Spinal cord (tissue), 9 donors: ENCODE measurements at regions not wholly inside any gene's neighbourhood (a gene's known extent, or its start where the extent isn't known, plus 50 kb on each side); places are given as distances from the start of the nearest gene placed in this dataset.

Experiments
- DNase-seq, 6 donors: peaks; one replicate each; pipeline versions ENCODE4 v3.0.0 to v3.0.0-alpha.2; 2013 to 2015; ENCODE audit warnings: low spot score in 6 of 6, low read depth in 4 of 6
- H3K27ac ChIP-seq: one replicate; pipeline ENCODE4 v1.5.1; 2013; ENCODE audit warnings: low read depth, low read length, control low read depth
- H3K27me3 ChIP-seq: one replicate; pipeline ENCODE4 v1.6.1; 2013; ENCODE audit warnings: low read length; ENCODE audit not compliant: control insufficient read depth, insufficient read depth
- H3K36me3 ChIP-seq: one replicate; pipeline ENCODE4 v1.6.1; 2013; ENCODE audit warnings: low read length; ENCODE audit not compliant: control insufficient read depth, insufficient read depth
- H3K4me1 ChIP-seq: one replicate; pipeline ENCODE4 v1.6.1; 2013; ENCODE audit warnings: low read length; ENCODE audit not compliant: control insufficient read depth, insufficient read depth
- H3K4me3 ChIP-seq: one replicate; pipeline ENCODE4 v1.5.1; 2013; ENCODE audit warnings: low read depth, low read length, control low read depth
- H3K9me3 ChIP-seq: one replicate; pipeline ENCODE4 v1.6.1; 2013; ENCODE audit warnings: low read length; ENCODE audit not compliant: control insufficient read depth, insufficient read depth
- WGBS: methylation state at CpG from one replicate; pipeline ENCODE4 v1.1.5; 2013; ENCODE audit warnings: missing lambda C conversion rate; ENCODE audit not compliant: insufficient coverage; 5-methylcytosine and 5-hydroxymethylcytosine counted together
- donor health status: healthy.

DNA sequence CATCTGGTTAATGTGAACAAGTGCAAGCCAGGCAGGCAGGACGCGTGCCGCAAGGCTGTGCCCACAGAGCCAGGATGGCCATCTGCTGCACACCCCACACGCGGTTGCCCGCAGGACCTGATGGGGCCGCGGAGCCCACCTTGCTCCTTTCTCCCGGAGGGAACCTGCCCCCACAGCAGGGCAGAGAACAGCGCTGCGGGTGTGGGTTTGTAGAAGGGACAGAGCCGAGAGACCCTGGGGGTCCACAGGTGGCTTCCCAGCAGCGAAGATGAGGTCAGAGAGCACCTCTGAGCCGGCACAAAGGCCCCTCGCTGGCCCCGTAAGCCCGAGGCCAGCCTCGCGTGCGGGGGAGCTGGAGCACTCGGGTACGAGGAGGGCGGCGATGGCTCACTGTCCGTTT is 460.8 kb upstream of the SALL3 start:
- Histone ChIP-seq H3K27me3 (no peaks in the 10 kb centered on the region), H3K4me1 (no peaks in the 10 kb centered on the region), H3K4me3 (no peak overlapping the region), H3K9me3 (no peaks in the 10 kb centered on the region), H3K36me3 (no peaks in the 10 kb centered on the region), H3K27ac (no peak overlapping the region)
- WGBS, result 91% methylated on average over 24 of the region's 25 CpGs
- no peak for DNase-seq

DNA sequence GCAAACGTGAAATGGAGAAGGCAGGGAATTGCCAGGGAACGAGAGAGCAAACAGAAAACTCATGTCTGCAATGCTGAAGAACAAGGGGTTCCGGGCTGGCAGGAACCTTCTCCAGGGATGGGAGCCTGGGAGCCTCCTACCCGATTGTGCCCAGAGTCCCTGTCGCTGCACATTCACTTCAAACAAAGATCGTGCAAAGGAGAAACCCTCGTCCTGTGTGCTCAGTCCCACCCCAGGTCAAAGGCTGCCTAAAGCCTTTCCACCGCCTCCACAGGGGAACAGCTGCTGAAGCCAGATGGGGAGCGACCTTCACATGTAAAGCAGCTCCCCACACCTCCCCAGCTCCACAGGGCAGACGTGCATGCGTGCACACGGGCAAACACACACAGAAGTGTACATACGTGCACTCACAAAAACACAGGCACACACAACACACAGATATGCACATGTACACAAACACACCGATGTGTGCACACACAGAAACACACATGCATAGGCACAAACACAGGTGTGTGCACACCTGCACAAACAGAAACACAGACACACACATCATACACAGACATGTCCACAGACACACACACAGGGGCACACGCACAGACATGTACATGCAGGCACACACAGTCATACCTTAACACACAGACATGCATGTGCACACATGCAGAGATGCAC is 460.1 kb upstream of the SALL3 start:
- H3K36me3 ChIP-seq, result no peaks in the 10 kb centered on the region
- H3K27me3 ChIP-seq, result no peaks in the 10 kb centered on the region
- WGBS, result 69% methylated on average over 15 of the region's 15 CpGs
- H3K27ac ChIP-seq, result no peak overlapping the region
- no peaks in the 10 kb centered on the region for H3K9me3 ChIP-seq
- H3K4me1 ChIP-seq, result no peaks in the 10 kb centered on the region
- H3K4me3 ChIP-seq, result no peak overlapping the region
- DNase-seq, result no peak

DNA sequence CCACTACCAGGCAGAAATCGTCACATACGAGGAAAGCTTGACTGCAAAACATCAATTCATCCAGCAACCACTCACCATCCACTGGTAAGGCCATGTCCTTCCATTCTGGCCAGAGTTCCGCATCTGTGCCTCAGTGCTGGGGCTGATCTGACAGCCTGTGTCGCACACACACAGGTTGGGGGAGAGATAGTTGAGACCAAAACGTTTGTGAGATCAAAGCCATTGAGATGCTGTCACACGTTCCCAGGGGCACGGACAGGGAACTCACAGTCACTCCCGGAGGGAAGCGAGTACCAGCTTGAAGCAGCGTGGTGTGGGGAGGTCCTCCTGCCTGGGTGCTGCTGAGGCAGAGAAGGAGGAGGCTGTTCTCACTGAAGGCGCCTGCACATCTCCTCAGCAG is 458.5 kb upstream of the SALL3 start:
- Histone ChIP-seq H3K27me3 (no peaks in the 10 kb centered on the region), H3K4me3 (no peak overlapping the region), H3K4me1 (no peaks in the 10 kb centered on the region), H3K27ac (no peak overlapping the region), H3K9me3 (no peaks in the 10 kb centered on the region), H3K36me3 (no peaks in the 10 kb centered on the region)
- 82% methylated on average over 10 of the region's 11 CpGs for WGBS
- DNase-seq, result no peak

DNA sequence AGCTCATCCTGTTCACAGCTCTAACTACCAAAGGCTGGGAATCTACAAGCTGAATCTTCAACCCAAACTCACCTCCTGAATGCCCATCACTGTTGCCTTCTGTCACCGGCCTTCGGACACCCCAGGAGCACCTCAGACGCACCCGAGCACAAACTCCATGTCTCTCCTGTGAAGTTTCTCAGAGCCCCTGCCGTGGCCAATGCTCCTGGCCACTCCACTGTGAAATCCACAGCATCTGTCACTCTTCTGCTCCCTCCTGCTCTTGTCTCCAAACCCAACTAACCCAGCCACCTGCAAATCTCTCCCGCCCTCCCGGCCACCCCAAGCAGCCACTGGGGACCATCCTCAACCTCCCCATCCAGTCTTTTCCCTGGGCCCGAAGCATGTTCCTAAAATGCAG is 457.9 kb upstream of the SALL3 start:
- Histone ChIP-seq H3K36me3 (no peaks in the 10 kb centered on the region), H3K27ac (no peak overlapping the region), H3K27me3 (no peaks in the 10 kb centered on the region), H3K4me3 (no peak overlapping the region), H3K4me1 (no peaks in the 10 kb centered on the region), H3K9me3 (no peaks in the 10 kb centered on the region)
- WGBS, result 96% methylated on average over 8 of the region's 8 CpGs
- no peak for DNase-seq

DNA sequence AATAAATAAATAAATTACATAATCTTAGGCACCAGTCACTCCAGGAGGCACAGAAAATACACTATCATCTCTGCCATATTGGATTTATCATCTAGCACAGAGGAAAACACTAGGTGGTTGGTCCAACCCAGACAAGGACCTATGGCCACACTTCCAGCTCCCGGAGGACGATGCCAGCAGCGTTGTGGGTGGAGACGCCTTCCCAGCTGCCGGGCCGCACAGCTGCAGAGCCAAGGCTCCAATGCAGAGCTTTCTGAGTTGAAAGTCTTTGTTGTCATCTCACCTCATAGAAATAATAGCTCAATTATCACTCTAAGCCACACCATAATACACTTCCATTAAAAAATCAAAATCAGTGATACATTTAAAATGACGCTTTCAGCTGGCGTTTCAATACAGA is 457.1 kb upstream of the SALL3 start:
- DNase-seq, result no peak
- 96% methylated on average over 8 of the region's 8 CpGs for WGBS
- H3K9me3 ChIP-seq, result no peaks in the 10 kb centered on the region
- H3K27ac ChIP-seq, result no peak overlapping the region
- no peaks in the 10 kb centered on the region for H3K36me3 ChIP-seq
- peaks cover 4% of the 10 kb centered on the region for H3K4me1 ChIP-seq
- H3K4me3 ChIP-seq, result no peak overlapping the region
- no peaks in the 10 kb centered on the region for H3K27me3 ChIP-seq

DNA sequence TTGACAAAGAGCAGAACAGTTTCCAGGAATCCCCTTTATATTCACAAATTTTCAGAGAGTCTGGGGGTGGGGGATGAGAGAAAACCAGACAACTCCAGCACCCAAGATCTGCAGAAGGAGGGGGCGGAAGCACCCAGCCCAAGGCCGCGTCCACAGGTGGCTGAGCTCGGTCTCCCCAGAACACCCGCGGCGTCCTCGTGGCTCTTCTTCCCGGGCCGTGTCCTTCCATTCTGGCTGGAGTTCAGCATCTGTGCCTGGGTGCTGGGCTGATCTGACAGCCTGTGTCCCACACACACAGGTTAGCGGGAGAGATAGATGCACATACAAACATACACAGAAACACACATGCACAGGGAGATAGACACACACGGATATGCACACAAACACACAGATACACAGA is 455.8 kb upstream of the SALL3 start:
- Histone ChIP-seq H3K9me3 (no peaks in the 10 kb centered on the region), H3K4me3 (no peak overlapping the region), H3K27ac (no peak overlapping the region), H3K36me3 (no peaks in the 10 kb centered on the region), H3K27me3 (no peaks in the 10 kb centered on the region), H3K4me1 (peaks cover 14% of the 10 kb centered on the region)
- 87% methylated on average over 11 of the region's 12 CpGs for WGBS
- DNase-seq, result no peak

DNA sequence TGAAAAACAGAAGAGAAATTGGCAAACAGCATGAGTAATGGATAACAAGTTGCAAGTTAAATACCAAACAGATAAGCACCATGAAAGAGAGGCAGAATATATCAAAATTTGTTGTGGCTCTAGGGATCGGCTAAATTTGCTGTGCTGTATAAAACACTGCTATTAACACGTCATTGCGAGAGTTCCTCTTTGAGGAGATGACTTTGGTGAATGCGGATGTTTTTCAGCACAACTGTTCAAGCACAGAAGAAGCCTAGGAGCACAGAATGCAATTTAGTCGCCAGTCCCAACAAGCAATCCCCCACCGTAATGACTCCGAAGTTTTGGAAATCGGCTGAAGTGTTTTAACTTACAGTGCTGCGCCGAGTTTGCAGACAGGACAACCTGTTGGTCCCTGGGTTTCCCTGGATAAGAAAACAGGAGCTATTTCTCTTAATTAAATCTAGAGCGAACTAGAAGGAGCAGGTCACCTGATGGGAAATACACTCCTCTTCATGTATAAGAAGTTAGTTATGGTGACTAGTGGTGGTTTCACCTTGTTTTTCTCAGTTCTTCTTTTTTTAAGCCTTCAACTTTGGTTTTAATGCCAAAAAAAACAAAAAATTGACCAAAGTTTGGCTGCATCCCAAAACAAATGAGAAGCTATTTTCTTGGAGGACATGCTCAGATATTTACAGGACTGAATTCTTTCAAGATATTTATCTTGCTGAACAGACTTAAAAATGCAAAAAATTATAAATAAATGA is 454.1 kb upstream of the SALL3 start:
- H3K36me3 ChIP-seq, result no peaks in the 10 kb centered on the region
- peaks cover 16% of the 10 kb centered on the region for H3K4me1 ChIP-seq
- WGBS, result 76% methylated on average over 2 of the region's 11 CpGs
- peak in 1 of 6 donors; percentile 41 for DNase-seq
- H3K27ac ChIP-seq, result no peak overlapping the region
- no peaks in the 10 kb centered on the region for H3K9me3 ChIP-seq
- H3K4me3 ChIP-seq, result no peak overlapping the region
- no peaks in the 10 kb centered on the region for H3K27me3 ChIP-seq

DNA sequence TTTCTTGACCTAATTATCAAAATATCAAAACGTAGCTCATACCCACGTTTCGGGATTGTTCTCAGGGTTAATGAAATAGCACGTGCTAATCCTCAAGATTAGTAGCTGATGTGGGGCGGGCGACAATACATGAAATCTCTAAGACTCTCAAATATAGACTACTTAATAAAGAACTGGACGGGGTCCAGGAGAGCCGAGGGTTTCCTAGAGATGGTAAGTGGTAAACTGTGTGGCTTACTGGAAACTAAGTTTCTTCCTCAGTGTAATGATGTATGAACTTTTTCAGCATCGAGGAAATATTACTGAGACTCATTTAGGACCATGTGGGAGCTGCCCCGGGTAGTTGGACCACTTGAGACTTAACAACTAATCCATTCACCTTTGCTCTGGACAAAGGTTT is 453.3 kb upstream of the SALL3 start:
- Histone ChIP-seq H3K9me3 (no peaks in the 10 kb centered on the region), H3K27ac (no peak overlapping the region), H3K4me3 (no peak overlapping the region), H3K36me3 (no peaks in the 10 kb centered on the region), H3K27me3 (no peaks in the 10 kb centered on the region), H3K4me1 (peaks cover 16% of the 10 kb centered on the region)
- no peak for DNase-seq
- no CpG with 5 or more reads among the region's 10 CpGs for WGBS

DNA sequence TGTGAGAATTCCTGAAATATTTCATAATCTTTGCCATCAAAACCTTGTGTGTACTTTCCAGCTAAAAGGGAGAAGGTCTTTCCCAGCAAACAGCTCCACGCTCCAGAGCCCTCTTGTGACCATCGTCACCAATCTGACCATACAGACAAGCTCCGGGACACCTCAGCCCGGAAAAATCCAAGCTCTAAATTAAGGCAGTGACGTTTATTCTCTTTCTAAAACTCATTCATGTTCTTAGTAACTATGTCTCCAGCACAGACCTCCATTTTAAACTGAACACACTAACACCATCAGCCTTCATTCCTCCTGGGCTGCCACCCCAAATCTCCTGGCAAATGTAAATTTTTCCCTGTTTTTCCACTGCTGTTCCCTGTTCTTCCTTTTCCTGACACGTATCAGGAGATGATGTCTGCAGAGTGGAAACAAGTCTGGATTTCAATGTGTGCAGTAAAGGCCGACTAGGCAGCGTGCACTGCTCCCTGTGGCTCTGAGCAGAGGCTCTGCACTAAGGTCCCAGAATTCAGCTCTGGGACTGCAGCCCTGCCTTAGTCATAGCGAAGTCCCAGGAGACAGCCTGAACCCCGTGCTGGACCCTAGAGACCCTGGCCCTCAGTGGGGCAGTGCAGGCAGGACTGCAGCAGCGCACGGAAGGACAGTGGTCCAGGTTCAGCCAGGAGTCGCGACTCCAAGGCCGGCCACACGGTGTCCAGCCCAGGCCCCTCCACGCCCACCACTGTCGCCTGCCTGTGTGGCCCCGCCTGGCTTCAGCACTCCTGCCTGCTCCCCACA is 452.5 kb upstream of the SALL3 start:
- Histone ChIP-seq H3K27me3 (no peaks in the 10 kb centered on the region), H3K9me3 (no peaks in the 10 kb centered on the region), H3K4me3 (no peak overlapping the region), H3K27ac (no peak overlapping the region), H3K4me1 (peaks cover 16% of the 10 kb centered on the region), H3K36me3 (no peaks in the 10 kb centered on the region)
- DNase-seq, result peak in 1 of 6 donors; percentile 36
- 79% methylated on average over 14 of the region's 19 CpGs for WGBS
